Stimulated activated naive CD4-positive, alpha-beta T cell (primary cell): ENCODE measurements at regions not wholly inside any gene's neighbourhood (a gene's known extent, or its start where the extent isn't known, plus 50 kb on each side); places are given as distances from the start of the nearest gene placed in this dataset.

ENCODE experiments used
- DNase-seq, 6 experiments: peaks; one replicate each; lab custom pipeline; 2025; lab: John Stamatoyannopoulos, UW

DNA sequence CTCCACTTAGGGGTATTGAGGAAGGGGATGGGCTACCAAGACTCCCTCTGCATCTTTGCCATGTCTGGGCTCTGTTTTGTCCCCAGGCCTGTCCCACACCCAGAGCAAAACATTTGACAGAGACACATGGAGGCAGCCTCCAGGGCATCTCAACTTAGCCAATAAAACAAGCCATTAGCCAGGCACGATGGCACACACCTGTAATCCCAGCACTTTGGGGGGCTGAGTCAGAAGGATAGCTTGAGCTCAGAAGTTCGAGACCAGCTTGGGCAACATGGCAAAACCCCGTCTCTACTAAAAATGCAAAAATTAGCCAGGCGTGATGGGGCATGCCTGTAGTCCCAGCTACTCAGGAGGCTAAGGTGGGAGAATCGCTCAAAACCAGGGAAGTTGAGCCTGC lies 120.3 kb upstream of the IPO9 start:
- no peak for DNase-seq

- DNase-seq: peak; percentile 3 to 44 (median 16)
Measured at GRCh38 chr1:201709564-201710295, 119.2 kb upstream of the IPO9 start.

GRCh38 chr1:201710632-201711597 lies 118.0 kb upstream of the IPO9 start:
- DNase-seq: no peak

DNA sequence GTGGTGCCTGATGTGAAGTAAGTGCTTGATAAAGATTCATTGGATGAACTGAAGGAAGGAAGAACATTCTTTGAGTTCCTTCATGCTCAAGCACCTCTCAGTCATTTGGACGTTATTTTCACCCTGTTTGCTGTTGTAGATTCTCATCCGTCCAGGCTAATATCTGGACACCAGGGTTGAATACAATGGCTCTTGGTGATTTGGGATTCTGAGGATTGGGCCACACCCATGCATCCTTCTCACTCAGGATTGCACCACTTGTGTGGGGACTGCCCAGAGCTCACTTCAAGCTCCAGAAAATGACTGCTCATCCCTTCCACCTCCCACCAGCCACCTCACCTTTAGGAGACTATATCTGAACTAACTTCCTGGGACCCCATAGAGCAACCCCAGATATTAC lies 117.1 kb upstream of the IPO9 start:
- no peak for DNase-seq

- DNase-seq: no peak
Measured at GRCh38 chr1:201712387-201713085, 116.4 kb upstream of the IPO9 start.

DNA sequence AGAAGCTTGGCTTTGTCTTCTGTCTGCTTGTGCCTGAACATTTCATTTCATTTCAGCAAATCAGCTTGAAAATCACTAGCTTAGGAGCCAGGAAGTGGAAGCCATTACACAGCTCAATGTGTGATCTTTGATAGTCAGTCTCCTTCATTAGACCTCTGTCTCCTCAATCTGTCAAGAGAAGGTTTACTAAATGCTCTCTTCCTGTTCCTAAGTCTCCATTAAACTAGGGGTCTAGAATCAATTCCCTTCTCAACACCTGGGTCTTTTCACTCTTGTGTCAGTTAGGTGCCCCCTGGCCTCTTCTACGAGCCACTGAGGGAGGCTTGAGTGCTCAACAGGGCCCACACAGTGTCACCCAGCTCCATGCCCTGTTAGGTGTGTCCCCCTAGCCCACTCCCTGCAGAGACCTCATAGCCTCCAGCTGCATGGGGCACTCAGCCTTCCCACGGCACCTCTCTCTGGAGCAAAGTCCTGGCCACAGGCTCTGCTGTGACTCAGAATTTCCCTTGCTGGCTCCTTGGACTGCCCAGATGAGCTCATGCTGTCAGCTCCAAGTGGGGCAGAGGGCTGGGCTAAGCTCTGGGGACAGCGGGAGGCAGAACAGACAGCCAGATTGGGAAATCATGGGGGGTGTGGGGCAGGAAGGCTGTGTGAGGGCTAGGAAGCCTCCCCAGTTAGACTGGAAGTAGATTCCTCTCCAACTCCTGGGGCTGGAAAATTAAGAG lies 115.7 kb upstream of the IPO9 start:
- DNase-seq: no peak

DNA sequence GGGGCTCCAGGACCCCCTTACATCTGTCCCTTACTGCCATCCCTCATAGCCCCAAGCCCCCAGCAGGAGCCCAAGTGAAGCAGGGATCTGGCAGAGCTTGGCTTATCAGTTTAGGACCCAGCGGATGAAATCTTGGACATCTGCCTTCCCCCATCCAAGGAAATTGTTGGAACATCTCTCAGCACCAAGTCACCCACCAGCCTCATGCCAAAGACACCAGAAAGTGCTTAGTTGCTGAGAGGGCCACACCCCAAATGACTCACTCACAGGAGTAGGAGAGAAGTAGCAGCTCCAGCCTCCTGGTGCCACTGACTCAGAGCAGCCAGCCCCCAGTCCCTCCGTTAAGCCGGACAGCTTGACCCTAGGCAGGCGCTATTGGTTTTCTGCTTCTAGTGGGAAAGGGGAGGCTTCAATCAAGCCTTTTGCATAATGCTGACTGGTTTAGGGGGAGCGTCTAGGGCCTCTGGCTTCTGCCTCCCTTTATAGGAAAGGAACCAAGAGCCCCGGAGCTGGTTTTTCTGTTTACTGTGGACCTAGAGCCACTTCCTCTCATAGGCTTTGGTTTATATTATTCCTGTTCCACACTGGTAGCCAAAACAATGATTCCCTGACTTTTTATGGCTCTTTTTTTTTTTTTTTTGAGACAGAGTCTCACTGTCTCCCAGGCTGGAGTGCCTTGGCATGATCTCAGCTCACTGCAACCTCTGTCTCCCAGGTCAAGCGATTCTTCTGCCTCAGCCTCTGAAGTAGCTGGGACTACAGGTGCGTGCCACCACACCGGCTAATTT lies 114.2 kb upstream of the IPO9 start:
- no peak for DNase-seq

DNA sequence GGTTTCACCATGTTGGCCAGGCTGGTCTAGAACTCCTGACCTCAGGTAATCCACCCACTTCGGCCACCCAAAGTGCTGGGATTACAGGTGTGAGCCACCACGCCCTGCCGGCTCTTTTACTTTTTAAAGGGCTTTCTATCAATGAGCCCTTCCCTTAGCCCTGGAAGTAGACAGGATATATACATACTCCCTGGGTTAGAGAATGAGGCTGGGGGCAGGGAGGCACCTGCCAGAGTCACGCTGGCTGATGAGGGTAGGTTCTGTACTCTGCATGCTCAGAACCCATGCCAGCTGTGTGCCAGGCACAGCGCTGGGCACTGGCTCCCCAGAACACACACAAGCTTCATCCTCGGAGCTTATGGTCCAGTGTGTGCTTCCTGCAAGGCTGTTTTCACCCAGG lies 113.6 kb upstream of the IPO9 start:
- no peak for DNase-seq

DNA sequence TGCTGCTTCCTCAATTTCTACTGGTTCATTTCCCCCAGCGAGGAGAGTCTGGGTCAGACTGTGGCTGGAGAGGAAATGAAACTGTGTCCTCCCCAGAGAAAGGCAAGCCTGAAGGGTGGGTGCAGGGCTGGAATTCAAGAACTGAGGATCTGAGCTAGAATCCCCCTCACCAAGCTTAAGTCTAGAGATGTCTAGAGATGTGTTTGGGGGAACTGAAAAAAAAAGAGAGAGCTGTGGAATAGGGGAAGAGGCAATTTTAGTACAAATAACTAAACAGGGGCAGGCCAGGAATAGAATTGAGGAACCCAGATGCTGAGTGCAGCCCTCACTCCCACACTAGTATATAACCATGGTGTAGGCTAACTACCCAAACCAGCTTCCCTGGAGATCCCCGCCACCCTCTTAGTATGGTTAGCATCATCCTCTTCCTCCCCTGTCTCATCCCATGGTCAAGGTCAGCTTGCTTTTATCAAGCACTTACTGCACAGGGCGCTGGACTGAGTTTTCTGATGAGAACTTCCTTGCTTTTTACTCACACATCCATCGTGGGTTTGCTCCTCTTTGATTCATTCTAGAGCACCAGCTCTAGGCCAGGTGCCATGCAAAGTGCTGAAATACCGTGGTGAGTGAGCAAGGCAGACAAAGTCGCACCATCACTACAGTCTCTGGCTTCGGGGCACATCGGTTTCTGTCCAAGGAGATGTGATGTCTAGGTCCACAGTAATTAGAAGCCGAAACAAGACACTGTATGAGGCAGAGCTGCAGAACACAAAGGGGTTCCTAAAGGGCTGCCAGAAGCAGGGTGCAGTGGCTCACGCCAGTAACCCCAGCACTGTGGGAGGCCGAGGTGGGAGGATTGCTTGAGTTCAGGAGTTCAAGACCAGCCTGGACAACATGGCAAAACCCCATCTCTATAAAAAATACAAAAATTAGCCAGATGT lies 112.9 kb upstream of the IPO9 start:
- DNase-seq: no peak

- no peak for DNase-seq
Measured at GRCh38 chr1:201716742-201717135, 112.2 kb upstream of the IPO9 start.

DNA sequence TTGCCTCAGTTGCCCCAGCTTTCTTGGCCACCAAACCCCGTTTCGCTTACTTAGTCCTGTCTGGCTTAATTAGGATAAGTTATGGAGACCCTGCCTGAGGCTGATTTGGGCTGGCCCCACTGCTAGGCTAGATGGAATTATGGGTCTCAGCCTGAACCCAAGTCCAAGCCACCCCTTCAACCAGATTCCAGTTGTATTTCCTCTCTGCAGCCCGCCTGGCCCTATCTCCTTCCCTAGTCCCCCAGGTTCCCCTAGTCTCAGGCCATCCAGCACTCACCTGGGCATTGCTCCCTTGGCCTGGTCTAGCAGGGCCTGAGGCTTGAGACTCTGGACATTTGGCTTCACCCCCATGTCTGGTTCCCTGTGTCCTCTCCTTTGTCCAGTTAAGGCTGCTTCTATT lies 111.7 kb upstream of the IPO9 start:
- no peak for DNase-seq

- no peak for DNase-seq
Measured at GRCh38 chr1:201718346-201719202, 110.4 kb upstream of the IPO9 start.

DNA sequence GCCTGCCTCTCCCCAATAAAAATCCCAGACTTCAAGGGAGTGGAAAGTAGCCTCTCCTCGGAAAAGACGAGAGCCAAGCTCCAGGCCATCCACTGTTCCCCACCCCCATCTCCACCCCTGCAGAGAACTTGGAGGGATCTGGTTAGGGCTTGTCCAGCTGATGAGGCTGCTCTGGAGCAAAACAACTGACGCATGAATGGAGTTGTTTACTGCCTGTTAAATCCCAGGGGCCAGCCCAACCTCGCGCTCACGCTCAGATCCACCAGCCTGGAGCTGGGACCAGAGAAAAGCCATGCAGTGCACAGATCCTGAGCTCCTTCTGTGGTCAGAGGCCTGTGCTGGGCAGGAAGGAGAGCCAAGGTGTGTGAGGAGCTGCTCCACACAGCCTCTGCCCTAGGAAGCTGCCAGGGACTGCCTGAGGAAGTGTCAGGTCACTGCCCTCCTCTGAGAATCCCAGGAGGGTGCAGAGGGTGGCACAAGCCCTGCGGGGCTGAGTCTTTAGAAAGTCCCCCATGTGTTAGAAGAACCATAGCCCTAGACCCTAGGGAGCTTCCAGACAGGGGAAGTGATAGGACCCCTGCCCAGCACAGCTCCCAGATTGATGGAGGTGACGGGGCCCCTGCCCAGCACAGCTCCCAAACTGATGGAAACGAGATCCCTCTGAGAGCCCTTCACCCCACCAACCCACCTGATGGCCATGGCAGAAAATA lies 109.0 kb upstream of the IPO9 start:
- no peak for DNase-seq

GRCh38 chr1:201720522-201720844 lies 108.5 kb upstream of the IPO9 start:
- DNase-seq: no peak

GRCh38 chr1:201721082-201722049 lies 107.6 kb upstream of the IPO9 start:
- no peak for DNase-seq

DNA sequence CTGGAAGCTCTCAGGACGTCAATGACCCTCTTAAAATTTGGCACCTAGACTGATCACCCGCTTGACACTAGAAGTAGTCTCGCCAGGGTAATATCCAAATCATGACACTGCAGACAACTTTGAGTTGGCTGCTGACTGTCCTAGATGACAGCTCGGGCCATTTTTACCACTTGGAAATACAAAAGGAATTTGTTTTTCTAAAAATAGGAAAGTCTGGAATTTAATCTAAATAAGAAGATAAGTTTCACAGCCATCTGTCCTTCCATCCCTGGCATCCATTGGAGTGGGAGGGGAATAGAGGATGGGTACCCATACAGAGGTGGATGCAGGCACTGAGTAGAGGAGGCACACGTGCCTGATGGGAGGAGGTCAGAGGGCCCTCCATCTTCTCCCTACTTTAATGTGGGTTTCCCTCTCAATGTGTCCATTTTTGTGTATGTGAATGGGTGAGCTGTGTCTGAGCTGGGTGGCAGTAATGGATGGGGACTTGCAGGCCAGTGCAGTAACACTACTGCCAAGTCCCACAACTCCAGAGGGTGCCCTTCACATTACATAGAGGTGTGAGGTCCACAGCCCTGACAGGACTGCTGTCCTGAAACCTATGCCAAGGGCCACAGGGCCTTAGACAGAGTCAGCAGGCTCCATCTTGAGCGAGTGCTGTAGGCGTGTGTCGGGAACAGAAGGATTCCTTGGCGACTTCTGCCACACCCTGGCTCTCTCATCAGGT lies 104.8 kb upstream of the IPO9 start:
- DNase-seq: no peak

GRCh38 chr1:201724766-201725118 lies 104.2 kb upstream of the IPO9 start:
- no peak for DNase-seq
